GM12892 (cell line): ENCODE measurements at regions not wholly inside any gene's neighbourhood (a gene's known extent, or its start where the extent isn't known, plus 50 kb on each side); places are given as distances from the start of the nearest gene placed in this dataset.

ENCODE experiments used
- POLR2A ChIP-seq: IDR thresholded peaks from 2 replicates; pipeline ENCODE4 v1.6.1; 2011; ENCODE audit warnings: low read depth, low read length, control low read depth
- TAF1 ChIP-seq: IDR thresholded peaks from 2 replicates; pipeline ENCODE4 v1.6.1; 2011; ENCODE audit warnings: low read depth, mild to moderate bottlenecking, control low read depth, low read length, borderline replicate concordance

GRCh38 chr13:100984085-100984705, 309.6 kb upstream of the TMTC4 start:
- TF ChIP-seq POLR2A = no peak
- TF ChIP-seq TAF1 = no peak
